Mammary epithelial cell (primary cell): ENCODE measurements at regions not wholly inside any gene's neighbourhood (a gene's known extent, or its start where the extent isn't known, plus 50 kb on each side); places are given as distances from the start of the nearest gene placed in this dataset.

Source experiments
- CTCF ChIP-seq, 2 donors: IDR thresholded peaks in 1 of 2; conservative IDR thresholded peaks in 1 of 2; 2 replicates each; pipeline ENCODE4 v1.5.1; 2011 to 2012; ENCODE audit warnings: inconsistent platforms in 2 of 2, low read length in 2 of 2, mild to moderate bottlenecking in 2 of 2, control low read depth in 1 of 2, low read depth in 1 of 2; ENCODE audit not compliant: insufficient read depth in 1 of 2; ENCODE audit errors: extremely low read depth in 1 of 2
- EZH2 ChIP-seq: IDR thresholded peaks from 2 replicates; pipeline ENCODE4 v1.6.1; 2012; ENCODE audit warnings: low read length, inconsistent platforms, borderline replicate concordance

DNA sequence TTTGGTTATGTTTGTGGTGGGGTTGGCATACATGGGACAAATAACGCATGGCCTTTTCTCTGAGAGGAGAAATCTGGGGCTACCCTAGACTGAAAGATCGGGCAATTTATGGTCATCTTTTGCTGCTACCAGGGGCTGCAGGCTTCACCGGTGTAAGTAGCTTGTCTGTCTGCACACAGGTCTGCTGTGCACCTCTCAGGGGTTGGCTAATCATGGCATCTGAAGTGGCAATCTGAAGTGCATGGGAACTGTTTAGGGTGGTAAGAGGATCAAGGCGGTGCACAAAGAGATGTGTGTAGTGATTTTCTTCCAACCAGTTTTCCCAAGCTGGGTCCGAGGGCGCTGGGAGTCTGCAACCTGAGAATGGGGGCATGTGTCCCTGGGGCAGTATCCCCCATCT lies 141.3 kb downstream of the EMP1 start:
- TF ChIP-seq CTCF (conservative IDR thresholded peaks at IDR 0.05 in 1 of 2, IDR thresholded peaks at IDR 0.05 in 1 of 2; ENCODE audit: extremely low read depth in 1 of 2, insufficient read depth in 1 of 2, low read depth in 1 of 2, low read length in 2 of 2) = no peak
- no peak for TF ChIP-seq EZH2
